COLO668 (cell line): ENCODE measurements at regions not wholly inside any gene's neighbourhood (a gene's known extent, or its start where the extent isn't known, plus 50 kb on each side); places are given as distances from the start of the nearest gene placed in this dataset.

Experiments
- DNase-seq: peaks from one replicate; lab custom pipeline; 2025; ENCODE audit not compliant: unreplicated experiment; lab: John Stamatoyannopoulos, UW

DNA sequence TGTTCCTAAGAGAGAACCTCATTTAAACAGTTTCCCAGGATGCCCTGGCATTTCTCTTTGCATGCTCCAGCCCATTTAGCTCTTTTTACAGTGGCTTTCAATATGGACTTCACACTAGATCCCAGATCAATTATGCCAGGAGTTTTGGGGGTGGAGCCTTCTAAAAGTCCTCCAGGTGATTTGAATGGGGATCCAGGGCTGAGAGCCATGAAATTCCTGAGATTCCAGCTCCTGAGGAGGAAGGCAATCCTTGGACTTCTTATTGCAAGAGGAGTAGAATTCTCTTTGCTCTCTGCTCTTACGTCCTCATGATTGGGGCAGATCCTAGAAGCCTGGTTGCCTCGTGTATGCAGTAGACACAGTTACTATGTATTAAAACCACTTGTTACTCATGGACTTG, 184.2 kb downstream of the DHX35 start:
- DNase-seq: no peak

DNA sequence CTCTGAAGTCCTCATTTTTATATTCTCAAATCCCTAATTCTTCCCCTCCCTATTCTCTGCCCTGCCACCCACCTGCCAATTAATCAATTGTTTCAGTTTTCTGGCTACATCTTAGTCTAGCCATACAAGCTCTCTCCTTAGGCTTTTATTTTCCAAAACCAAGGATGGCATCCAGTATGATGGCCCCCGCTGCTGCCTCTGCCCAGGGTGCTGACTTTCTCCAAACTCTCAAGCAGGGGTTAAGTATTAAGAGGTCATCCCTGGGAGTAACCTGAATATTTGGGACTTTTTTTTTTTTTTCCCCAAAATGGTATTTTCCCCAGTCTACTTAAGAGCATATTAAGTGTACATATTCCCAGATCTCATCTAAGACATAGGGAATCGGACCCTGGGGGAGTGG, 183.8 kb downstream of the DHX35 start:
- no peak for DNase-seq

DNA sequence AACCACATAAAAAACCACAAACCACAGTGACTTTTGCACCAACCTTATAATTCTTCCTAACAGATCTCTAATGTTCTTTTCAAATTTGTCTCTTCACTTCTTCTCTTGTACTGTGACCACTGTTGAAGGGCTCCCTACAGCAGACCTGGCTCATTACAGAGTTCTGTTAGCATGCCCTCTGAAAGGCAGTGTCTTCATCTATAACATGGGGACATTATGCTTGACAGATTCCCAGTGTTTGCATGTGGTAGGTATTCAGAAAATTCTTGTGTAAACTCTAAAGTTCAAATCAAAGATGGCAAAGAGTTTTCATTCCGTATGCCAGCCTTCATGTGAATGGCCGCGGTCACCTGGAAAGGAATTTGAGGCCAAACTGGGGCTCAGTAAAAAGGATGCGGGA, 182.6 kb downstream of the DHX35 start:
- DNase-seq: no peak

DNA sequence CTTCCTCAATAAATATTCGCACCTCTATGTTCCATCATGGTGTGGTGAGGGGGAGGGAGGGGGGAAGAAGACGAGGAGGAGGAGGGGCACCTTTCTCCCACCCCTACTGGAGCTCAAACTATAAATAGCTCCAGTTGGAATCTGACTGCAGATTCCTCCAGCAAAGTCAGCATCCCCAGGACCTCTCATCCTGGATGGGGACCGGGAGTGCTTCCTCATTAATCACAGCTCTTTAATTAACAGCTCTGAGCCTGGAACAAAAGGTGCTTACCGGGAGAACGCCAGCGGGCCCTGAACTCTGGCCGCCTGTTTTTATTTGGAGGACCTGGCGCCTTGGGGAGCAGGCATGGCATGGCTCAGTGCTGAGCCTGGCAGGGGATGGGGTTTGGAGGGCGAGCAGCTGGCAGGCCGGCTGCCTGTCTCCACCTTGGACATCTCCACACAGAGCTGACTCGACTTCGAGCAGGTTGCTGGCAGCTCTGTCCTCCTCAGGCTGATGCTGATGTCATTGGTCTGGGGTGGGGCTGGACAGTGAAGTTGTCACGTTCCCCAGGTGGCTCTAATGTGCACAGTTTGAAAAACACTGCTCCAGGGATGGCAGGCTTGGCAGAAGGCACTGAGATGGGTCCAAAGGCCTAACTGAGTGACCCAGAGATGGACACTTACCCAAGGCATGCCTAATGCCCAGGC, 180.4 kb downstream of the DHX35 start:
- DNase-seq: no peak

DNA sequence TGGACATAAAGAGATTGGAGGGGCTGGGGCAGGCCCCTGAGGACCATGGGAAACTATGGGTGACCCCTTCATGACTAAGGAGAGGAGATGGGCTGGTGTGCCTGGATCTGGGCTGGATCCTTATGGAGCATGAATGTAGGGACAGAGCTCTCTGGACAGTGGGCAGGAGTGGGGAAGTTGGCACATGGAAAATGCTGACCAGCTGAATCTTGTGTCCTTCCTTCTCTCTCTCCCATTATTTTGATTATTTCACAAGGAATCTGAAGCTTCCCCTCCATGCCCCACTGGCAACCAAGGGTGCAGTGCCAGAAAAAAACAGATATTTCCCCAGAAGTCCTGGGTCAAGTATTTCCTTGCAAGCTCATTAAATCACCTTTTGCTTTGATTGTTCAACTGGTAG, 175.2 kb downstream of the DHX35 start:
- no peak for DNase-seq

DNA sequence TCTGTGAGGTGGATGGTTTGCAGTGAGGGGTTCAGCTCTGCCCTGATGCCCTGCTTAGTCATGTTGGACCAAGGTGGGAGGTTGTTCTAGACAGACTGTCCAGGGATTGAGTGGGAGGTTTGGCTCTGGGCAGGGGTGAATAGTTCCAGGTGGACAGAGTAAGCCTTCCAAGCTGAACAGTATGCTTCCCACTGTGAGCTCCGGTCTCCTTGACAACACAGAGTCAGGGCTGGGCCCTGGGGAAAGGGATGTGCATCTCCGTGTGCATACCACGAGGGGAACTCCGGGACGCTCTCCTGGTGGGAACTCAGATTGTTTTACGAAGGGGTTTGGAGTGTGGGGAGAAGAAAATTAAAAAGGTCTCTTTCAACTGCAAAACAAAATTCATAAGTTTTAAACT, 174.7 kb downstream of the DHX35 start:
- no peak for DNase-seq

DNA sequence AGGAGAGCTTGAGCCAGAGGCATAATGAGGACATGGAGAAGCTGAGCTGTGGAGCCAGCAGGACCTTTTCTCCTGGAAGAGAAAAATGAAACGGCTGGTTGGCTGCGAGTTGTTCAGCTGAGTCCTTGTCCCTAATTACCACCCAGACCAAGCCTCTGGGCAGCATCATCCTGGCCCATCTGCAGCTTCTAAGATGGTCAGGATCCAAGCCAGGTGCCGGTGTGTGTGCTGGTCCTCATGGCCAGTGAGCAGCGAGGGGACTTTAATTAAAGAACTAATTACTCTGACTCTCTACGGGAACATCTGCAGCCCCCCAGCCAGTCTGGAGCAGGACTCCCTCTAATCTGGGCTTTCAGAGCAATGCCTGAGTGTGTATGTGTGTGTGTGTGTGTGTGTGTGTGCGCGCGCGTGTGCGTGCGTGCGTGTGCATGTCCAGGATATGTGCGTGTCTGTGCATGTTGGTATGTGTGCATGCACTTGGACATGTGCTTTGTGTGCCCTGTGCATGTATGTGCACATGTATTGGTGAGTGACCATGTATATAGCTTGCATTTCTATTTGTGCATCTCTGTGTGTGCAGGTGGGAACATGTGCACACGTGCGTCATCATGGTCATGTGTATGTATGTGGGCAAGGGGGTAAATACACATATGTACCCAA, 173.9 kb downstream of the DHX35 start:
- no peak for DNase-seq

DNA sequence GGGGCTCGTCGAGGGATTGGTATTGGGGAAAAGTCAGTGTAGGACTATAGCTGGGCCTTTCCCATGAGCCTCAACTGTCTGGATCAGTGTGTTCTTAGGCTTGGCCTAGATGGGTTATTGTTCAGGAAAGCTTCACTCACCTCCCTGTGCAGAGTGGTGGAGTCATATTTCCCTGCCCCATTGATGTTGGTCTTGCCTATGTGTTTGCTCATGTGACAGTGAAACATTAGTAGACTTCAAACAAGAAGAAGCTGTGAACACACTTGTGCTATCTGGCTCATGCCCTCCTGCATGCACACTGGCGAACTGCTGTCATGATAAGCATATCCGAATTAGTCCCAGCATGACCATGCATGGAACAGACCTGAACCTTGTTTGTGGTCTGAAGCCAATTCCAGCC, 171.1 kb downstream of the DHX35 start:
- no peak for DNase-seq

DNA sequence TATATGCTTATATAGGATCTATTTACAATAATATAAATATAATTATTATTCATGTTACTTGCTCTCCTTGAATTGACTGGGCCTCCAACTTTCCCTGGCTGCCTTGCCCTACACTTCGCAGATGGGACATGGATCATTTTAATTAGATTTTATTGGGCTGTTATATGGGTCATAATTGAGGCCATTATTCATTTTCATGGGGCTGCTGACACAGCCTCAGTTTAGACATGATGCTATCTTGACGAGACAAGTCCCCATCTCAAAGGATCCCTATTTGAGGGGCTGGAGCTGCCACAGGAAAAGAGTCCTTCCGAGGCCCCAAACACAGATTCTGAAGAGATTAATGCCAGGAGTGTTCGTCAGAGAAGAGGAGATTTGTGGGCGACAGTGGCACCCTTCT, 170.4 kb downstream of the DHX35 start:
- no peak for DNase-seq

DNA sequence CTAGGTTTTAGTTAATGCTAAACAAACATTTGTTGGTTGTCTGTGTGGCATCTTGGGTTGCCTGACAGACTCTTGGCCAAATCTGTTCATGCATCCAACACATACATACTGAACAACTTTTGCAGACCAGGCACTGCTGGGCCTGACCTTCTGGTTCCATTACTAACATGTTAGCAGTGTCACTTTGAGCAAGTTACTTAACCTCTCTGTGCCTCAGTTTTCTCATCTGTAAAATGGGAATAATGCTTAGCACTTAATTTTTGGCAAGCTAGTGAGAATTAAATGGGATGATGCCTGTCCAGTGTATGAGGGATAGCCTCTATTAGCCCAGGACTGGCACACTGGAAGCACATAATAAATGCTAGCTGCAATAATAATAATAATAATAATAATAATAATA, 169.9 kb downstream of the DHX35 start:
- DNase-seq: no peak

DNA sequence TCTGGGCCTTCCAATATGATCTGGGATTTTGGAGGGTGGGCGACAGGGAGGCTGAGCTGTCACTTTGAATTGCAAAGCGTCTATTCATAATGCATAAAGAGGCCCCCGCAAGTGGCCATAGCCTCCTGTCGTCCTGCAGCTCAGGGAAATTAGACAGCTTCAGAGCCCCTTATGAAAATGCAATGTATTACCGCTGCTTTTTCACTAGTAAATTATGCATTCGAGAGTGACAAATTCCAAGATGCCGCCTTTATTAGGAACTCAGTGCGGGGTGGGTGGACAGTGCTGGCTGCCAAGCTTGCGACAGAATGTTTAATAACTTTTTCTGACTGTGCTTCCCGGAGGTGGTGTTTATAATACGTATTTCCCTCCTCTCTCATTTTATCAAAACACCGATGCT, 168.5 kb downstream of the DHX35 start:
- no peak for DNase-seq

DNA sequence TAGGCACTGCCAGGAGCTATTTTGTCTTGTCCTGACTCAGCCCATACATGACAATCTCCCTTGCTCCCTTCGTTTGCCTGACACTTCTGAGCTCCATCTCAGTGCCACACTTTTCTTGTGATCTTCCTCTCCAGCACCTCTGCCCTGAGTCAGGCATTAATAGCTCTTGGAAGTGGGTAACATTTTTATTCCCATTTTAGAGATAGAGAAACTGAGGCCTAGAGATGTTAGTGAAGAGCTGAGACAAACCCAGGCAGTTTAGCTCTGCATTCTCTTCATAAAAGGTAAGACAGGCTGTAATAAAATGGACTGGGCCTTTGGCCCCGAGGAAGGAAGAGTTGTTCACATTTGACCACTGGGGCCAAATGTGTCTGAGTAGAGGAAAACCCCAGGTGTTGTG, 167.4 kb downstream of the DHX35 start:
- DNase-seq: no peak

DNA sequence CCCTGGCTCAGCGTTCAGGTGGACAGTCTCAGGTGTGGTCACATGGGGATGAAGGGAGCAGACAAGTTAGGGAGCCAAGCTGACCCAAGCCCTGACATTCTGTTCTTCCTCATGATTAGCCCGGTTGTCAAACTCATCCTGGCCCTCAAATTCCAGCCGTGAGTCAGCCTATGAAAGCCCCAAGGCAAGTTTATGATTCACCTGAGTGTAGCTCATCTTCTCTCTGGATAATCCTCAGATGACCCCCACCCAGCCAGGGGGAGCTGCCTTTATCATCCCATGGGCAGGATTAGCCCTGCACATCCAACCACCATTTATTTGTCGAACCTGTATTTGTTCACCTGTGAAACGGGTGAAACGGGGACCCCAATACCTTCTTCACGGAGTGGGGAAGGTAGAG, 161.9 kb downstream of the DHX35 start:
- no peak for DNase-seq

DNA sequence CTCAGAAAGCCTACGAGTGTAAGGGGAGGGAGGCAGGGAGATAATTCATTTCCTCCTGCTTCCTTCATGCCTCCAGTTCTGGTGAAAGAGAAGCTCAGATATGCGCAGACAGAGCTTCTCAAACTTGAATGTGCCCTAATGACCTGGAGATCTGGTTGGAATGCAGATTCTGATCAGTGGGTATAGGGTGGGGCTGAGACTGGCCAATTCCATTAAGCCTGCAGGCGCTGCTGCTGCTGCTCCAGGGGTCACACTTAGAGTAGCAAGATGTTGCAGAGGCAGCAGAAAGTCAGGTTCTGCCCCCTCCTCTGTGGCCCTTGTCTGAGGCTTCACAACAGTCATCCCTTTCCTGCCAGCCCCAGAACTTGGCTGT, 161.0 kb downstream of the DHX35 start:
- no peak for DNase-seq

DNA sequence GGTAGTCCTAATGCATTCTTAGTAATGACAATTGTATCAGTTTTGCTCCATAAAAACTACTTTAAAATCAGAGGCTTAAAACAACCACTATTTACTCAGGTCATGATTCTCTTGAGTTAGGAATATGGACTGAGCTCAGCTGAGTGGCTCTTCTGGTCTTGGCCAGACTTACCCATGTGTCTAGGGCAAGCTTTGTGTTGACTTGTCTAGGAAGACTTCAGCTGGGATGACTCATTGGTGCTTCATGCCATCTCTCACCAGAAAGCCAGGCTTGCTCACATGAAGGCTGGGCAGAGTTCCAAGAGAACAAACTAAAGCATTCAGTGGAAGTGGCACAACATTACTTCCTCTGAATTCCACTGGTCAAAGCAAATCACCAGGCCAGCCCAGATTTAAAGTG, 155.3 kb downstream of the DHX35 start:
- DNase-seq: no peak

DNA sequence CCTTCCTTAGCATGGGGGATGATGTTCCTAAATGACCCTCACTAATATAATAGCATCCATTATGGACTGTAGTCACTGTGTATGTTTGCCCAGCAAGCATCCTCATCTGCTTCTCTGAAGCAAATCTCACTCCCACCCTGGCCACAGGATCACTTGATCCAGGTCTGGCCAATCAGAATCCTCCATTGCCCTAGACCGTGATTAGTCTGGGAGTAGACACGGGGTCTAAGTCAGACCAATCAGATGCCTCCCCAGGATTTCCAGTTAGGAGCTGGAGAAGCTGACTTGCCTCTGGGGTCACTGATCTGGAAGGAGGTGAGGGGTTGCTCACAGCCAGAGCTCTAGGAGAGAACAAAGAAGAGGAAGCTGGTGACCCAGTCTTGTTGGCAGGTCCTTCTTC, 153.9 kb downstream of the DHX35 start:
- DNase-seq: no peak

DNA sequence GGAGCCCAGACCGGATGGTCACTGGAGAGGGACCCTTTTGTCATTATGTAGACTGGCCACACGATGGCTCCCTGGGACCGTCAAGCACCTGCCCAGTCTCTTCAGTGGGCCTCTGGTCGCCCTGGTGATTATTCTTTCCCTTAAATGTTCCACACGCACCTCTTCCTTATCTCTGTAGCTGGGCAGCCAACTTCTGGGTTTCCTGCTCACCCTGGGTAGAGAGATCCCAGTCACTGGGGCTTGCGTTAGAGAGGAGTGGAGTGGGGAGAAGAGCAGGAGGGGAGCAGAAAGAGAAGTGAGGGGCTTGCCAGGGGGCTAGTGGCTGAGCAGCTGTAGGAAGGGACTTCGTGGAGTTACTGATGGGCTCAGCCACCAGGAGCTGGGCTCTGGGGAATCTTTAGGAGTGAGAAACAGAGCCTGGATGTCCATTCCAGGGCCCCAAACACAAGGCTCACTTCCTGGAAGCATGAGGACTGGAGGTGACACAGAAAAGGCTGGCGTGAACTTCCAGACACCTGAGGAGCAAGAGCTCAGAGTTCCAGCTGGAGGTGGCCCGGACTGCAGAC, 150.1 kb downstream of the DHX35 start:
- DNase-seq: peak; percentile 42

DNA sequence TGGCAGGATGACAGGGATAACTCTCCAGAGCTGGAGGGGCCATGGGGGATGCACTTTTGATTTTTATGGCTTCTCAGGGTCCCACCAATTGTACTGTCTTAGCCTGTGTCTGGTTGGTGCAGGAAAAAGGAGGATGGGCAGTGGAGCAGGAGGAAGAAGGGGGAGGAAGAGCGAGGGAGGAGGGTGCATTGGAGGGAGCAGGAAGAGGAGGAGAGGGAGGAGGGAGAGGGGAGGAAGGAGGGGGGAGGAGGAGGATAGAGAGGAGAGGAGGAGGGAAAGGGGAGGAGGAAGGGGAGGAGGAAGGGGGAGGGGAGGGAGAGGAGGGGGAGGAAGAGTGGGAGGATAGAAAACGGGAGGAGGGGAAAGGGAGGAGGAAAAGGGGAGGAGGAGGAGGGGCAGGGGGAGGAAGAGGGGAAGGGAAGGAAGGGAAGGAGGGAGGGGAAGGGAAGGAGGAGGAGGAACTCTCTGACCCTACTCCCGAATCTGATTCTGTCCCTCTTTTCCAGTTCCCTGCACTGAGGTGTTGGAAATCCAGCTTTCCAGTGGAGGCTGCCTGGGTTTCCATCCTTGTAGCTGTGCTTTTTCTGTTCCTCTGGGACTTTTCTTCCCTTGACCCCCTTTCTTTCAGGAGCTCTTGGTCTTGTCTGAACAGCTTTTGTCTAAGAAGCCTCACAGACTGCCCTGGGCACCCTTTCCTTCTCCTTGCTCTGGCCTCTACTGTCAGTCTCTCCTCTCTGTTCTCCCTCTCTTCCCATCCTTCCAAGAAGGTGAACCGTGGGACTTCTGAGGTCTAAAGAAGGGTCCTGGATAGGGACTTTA, 149.4 kb downstream of the DHX35 start:
- DNase-seq: no peak

DNA sequence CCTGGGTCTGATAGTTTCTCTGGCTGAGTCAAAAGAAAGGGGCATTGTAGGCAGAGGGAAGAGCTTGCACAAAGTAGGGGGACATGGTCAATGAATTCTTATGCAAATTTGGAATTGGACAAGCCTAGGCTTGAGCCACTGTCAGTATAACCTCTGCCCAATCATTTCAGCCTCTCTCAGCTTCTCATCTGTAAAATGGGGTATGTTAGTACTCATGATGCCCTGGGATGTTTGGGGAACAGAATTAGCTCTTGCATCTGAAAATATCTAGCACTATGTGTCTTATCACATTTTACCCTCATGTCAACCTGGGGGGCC, 148.6 kb downstream of the DHX35 start:
- DNase-seq: no peak

DNA sequence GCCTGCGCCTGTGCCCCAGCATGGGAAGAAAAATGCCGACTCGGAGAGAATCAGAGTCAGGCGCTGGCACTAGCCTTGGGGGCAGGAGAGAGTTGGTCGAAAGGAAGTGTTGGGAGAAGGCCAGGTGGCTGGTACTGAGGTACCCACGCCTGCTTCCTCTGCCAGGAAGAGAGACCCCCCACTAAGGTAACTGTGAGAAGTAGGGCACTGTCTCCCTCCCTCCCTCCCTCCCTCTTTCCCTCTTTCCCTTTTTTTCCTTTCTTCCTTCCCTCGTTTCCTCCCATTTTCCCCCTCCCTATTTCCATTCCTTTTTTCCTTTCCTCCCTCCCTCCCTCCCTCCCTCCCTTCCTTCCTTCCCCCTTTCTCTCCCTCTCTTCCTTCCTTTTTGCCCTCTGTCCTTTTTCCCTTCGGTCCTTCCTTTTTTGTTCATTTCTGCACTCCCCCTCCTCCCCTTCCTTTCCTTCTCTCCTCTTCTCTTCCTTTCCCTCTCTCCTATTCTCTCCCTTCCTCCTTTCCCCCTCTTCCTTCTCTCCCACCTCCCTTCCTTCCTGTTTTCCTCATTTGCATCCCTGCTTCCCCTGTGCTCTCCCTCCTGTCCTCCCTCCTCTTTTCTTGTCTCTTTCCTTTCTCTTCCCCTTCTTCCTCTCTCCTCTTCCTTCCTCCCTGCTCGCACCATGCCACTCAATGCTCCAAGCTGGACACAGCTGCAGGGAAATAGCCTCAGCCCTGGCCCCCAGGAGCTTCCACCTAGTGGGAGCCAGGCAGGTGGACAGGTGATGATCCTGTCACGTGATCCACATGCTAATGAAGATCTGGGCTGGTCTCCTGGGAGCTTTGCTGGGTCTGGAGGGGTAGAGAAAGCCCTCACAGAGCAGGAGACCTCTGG, 148.0 kb downstream of the DHX35 start:
- DNase-seq: no peak

DNA sequence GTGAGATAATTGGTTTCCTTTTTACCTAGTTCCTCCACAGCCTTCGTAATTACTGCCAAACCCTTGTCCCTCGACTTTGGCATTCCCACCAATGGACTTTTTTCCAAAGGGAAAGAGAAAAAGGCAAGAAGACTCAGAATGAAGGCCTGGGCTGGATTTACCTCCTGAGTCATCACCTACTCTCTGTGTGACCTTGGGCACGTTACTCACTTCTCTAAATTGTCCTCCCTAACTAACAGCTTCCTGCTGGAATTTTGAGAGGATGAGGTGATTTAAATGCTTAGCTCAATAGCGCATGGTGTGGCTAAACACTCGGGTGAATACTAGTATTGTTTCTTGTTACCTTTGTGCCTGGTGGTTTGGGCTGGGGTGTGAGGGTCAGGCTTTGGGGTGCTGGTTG, 146.6 kb downstream of the DHX35 start:
- DNase-seq: no peak
